A172 (cell line): ENCODE measurements at regions not wholly inside any gene's neighbourhood (a gene's known extent, or its start where the extent isn't known, plus 50 kb on each side); places are given as distances from the start of the nearest gene placed in this dataset.

Experiments used
- DNase-seq: peaks from one replicate; pipeline ENCODE4 v3.0.0-alpha.2; 2015; ENCODE audit warnings: low spot score

- DNase-seq, result no peak
Measured at GRCh38 chr3:68467465-68467864, 464.9 kb downstream of the TAFA4 start.

- no peak for DNase-seq
Measured at GRCh38 chr3:68458581-68458980, 473.8 kb downstream of the TAFA4 start.

- no peak for DNase-seq
Measured at GRCh38 chr3:68448510-68449383, 483.6 kb downstream of the TAFA4 start.

- DNase-seq, result no peak
Measured at GRCh38 chr3:68447885-68448284, 484.5 kb downstream of the TAFA4 start.

- no peak for DNase-seq
Measured at GRCh38 chr3:68441054-68441453, 491.3 kb downstream of the TAFA4 start.

- no peak for DNase-seq
Measured at GRCh38 chr3:68436619-68437401, 495.5 kb downstream of the TAFA4 start.

GRCh38 chr3:68428495-68428894 lies 503.9 kb downstream of the TAFA4 start:
- DNase-seq, result no peak

GRCh38 chr3:68424796-68425460 lies 507.4 kb downstream of the TAFA4 start:
- no peak for DNase-seq

GRCh38 chr3:68408626-68409025 lies 523.7 kb downstream of the TAFA4 start:
- no peak for DNase-seq

GRCh38 chr3:68403741-68404140 lies 528.6 kb downstream of the TAFA4 start:
- DNase-seq, result no peak

- DNase-seq, result no peak
Measured at GRCh38 chr3:68402235-68402918, 530.0 kb downstream of the TAFA4 start.

- no peak for DNase-seq
Measured at GRCh38 chr3:68378631-68379030, 553.7 kb downstream of the TAFA4 start.

GRCh38 chr3:68373727-68374126 lies 558.6 kb downstream of the TAFA4 start:
- no peak for DNase-seq

- no peak for DNase-seq
Measured at GRCh38 chr3:68363796-68364195, 568.6 kb downstream of the TAFA4 start.

GRCh38 chr3:68360492-68360891 lies 571.9 kb downstream of the TAFA4 start:
- no peak for DNase-seq

- no peak for DNase-seq
Measured at GRCh38 chr3:68345781-68346180, 586.6 kb downstream of the TAFA4 start.

- DNase-seq, result no peak
Measured at GRCh38 chr3:68342426-68342825, 589.9 kb downstream of the TAFA4 start.

- no peak for DNase-seq
Measured at GRCh38 chr3:68336042-68336441, 596.3 kb downstream of the TAFA4 start.

GRCh38 chr3:68334367-68334986 lies 597.9 kb downstream of the TAFA4 start:
- DNase-seq, result no peak

- DNase-seq, result no peak
Measured at GRCh38 chr3:68328049-68328448, 604.3 kb downstream of the TAFA4 start.

- no peak for DNase-seq
Measured at GRCh38 chr3:68315964-68316363, 616.4 kb downstream of the TAFA4 start.
